ENCODE measurements at regions not wholly inside any gene's neighbourhood (a gene's known extent, or its start where the extent isn't known, plus 50 kb on each side); places are given as distances from the start of the nearest gene placed in this dataset.
"Not testable (repeated sequence)": the region's sequence is repeated elsewhere in the genome, so short reads cannot be mapped to it uniquely, and the experiment has no call there.

DNA sequence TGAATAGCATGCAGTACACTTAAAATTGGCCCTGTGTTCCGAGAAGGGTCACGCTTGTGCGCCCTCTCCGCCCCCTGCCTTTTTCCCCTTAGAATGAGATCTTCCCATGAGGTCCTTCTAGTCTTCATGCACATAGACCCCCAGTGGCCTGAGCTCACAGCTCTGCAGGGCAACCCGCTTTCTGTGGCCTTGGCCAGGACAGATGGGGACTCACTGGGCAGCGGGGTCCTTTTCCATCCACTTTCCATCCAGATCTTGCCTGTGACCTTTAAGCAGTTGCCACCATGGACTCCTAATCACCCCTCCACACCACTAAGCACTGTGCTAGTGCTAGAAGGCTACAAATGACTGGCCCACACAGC is 244.4 kb downstream of the UACA start:
- DNase-seq (ENCODE audit: low spot score) = no peak
- Mint-ChIP-seq H3K27me3 (ENCODE audit: low read depth) (peaks cover 52% of the 10 kb centered on the region), H3K27ac (no peak overlapping the region), H3K9me3 (no peaks in the 10 kb centered on the region), H3K4me1 (ENCODE audit: low read depth) (no peaks in the 10 kb centered on the region), H3K36me3 (ENCODE audit: low read depth) (no peaks in the 10 kb centered on the region), H3K4me3 (no peak overlapping the region)

DNA sequence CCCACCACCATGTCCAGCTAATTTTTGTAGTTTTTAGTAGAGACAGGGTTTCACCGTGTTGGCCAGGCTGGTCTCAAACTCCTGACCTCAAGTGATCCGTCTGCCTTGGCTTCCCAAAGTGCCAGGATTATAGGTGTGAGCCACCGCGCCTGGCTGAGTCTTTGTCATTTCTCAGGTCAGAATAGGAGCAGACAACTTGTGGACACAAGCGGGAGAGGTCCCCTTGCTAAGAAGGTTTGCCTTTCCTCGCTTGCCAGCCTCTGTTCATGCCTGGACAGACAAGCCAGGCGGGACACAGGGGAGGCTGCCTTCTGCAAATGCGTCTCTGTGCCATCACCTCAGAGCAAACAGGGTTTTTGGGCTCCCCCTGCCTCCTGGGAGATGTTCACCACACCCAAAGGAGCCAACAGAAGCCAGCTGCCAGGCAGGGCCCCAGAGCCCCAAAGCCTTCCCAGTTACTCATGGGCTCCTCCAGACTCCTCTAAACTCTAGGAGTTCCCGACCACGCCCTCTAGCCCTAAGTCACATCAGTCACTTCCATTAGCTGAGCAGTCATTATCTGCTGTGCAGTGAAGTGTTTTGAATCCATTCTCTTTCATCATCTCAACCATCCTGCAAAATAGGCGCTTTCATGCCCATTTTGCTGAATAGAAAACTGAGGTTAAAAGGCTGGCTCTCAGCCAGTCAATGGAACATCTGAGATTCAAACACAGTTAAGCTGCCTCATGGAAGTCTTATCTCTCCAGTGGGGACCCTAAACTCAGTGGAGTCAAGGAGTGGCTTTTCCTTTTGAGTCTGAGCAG is 245.0 kb downstream of the UACA start:
- no peaks in the 10 kb centered on the region for H3K9me3 Mint-ChIP-seq

GRCh38 chr15:70517194-70517590 is 246.2 kb downstream of the UACA start:
- H3K27ac Mint-ChIP-seq = peak overlapping the region; percentile 4

More for the DNA sequence above, 245.0 kb downstream of the UACA start:
- DNase-seq (ENCODE audit: low spot score) = no peak
- H3K27ac Mint-ChIP-seq = no peak overlapping the region
- H3K27me3 Mint-ChIP-seq (ENCODE audit: low read depth) = peaks cover 56% of the 10 kb centered on the region
- no peaks in the 10 kb centered on the region for H3K36me3 Mint-ChIP-seq (ENCODE audit: low read depth)
- H3K4me3 Mint-ChIP-seq = no peak overlapping the region
- H3K4me1 Mint-ChIP-seq (ENCODE audit: low read depth) = no peaks in the 10 kb centered on the region

DNA sequence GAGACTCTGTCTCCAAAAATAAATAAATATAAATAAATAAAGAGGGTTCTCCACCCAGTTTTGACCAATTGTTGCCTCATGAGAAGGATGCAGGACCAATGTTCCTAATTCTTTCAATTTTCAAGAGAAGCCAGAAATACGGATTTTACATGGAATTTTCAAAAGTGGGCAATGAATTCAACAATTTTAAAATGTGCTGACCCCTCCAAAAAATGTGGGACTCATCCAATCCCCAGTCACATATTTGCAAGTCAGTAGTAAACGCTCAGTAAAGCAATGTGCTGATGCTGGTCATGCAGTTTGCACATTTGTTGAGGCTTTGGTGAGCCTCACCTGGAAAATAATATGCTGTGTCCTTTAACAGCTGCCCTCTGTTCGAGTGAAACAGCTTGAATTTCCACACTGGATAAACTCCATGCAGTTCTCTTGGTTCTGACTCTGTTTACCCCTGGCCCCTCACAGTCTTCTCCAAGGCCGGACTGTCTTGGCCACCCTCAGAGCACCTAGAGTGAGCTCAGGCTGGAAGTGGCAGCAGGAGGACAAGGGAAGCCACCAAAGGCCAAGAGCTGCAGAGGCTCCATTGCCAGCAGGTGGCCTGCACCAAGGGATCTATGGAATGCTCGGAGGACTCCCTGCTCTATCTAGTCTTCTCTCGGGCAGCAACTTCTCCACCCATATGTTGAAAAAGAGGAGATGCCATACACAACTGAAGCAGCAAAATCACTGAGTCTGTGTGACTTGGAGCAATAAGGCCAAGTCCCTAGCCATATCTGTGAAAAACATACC is 246.8 kb downstream of the UACA start:
- Mint-ChIP-seq H3K27me3 (ENCODE audit: low read depth) (peaks cover 59% of the 10 kb centered on the region), H3K9me3 (peaks cover 6% of the 10 kb centered on the region), H3K4me3 (no peak overlapping the region), H3K27ac (no peak overlapping the region), H3K36me3 (ENCODE audit: low read depth) (peaks cover 2% of the 10 kb centered on the region), H3K4me1 (ENCODE audit: low read depth) (peaks cover 2% of the 10 kb centered on the region)
- no peak for DNase-seq (ENCODE audit: low spot score)

More at GRCh38 chr15:70517194-70517590, 246.2 kb downstream of the UACA start:
- H3K4me3 Mint-ChIP-seq = no peak overlapping the region
- no peaks in the 10 kb centered on the region for H3K4me1 Mint-ChIP-seq (ENCODE audit: low read depth)
- no peak for DNase-seq (ENCODE audit: low spot score)
- H3K36me3 Mint-ChIP-seq (ENCODE audit: low read depth) = no peaks in the 10 kb centered on the region
- H3K27me3 Mint-ChIP-seq (ENCODE audit: low read depth) = peaks cover 56% of the 10 kb centered on the region
- H3K9me3 Mint-ChIP-seq = peaks cover under 1% of the 10 kb centered on the region

- Mint-ChIP-seq H3K27ac (no peak overlapping the region), H3K4me1 (ENCODE audit: low read depth) (peaks cover 14% of the 10 kb centered on the region), H3K9me3 (peaks cover 25% of the 10 kb centered on the region), H3K27me3 (ENCODE audit: low read depth) (peaks cover 54% of the 10 kb centered on the region), H3K4me3 (no peak overlapping the region), H3K36me3 (ENCODE audit: low read depth) (peaks cover 17% of the 10 kb centered on the region)
- DNase-seq (ENCODE audit: low spot score) = no peak
These were observed 249.1 kb downstream of the UACA start for GRCh38 chr15:70514251-70514650.

GRCh38 chr15:70513819-70514218 is 249.5 kb downstream of the UACA start:
- H3K27ac Mint-ChIP-seq = no peak overlapping the region
- no peak for DNase-seq (ENCODE audit: low spot score)
- no peak overlapping the region for H3K4me3 Mint-ChIP-seq
- H3K36me3 Mint-ChIP-seq (ENCODE audit: low read depth) = peaks cover 20% of the 10 kb centered on the region
- peaks cover 28% of the 10 kb centered on the region for H3K9me3 Mint-ChIP-seq
- H3K4me1 Mint-ChIP-seq (ENCODE audit: low read depth) = peaks cover 19% of the 10 kb centered on the region
- peaks cover 50% of the 10 kb centered on the region for H3K27me3 Mint-ChIP-seq (ENCODE audit: low read depth)

DNA sequence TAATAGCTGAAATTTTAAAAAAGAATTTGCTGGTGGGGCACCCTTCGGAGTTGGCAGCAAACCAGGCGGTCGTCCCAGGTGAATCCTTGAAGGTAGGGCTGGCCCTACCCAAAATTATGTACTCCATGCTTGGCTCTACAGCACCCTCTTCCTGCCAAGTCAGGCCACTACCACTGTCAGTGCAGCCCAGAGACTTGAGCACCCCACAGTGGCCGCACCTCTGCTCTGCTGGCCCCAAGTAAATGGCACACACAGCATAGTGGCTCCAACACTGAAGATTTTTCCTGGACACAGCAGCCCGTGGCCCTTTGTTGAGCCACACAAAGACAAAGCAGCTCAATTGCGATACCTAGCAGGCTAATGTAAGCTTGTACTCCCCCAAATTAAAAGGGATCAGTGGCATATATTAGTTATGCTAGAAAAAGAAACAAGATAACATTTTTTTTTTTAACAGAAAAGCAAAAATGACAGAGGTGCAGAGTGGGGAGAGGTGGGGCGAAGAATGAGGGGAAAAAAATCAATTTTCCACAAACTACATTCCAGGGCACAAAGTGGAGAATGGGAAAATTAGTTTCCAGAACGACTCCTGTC is 250.5 kb downstream of the UACA start:
- Mint-ChIP-seq H3K27ac (no peak overlapping the region), H3K4me3 (no peak overlapping the region), H3K9me3 (peaks cover 34% of the 10 kb centered on the region), H3K4me1 (ENCODE audit: low read depth) (peaks cover 26% of the 10 kb centered on the region), H3K36me3 (ENCODE audit: low read depth) (peaks cover 21% of the 10 kb centered on the region), H3K27me3 (ENCODE audit: low read depth) (peaks cover 42% of the 10 kb centered on the region)
- peak; percentile 59 for DNase-seq (ENCODE audit: low spot score)

- not testable (repeated sequence) for DNase-seq (ENCODE audit: low spot score); H3K27ac Mint-ChIP-seq; H3K4me3 Mint-ChIP-seq
- Mint-ChIP-seq H3K27me3 (ENCODE audit: low read depth) (peaks cover 35% of the 10 kb centered on the region), H3K9me3 (peaks cover 34% of the 10 kb centered on the region), H3K36me3 (ENCODE audit: low read depth) (peaks cover 21% of the 10 kb centered on the region), H3K4me1 (ENCODE audit: low read depth) (peaks cover 29% of the 10 kb centered on the region)
These were observed 251.3 kb downstream of the UACA start for GRCh38 chr15:70511972-70512587.

- Mint-ChIP-seq H3K36me3 (ENCODE audit: low read depth) (peaks cover 21% of the 10 kb centered on the region), H3K9me3 (peaks cover 34% of the 10 kb centered on the region), H3K27me3 (ENCODE audit: low read depth) (peaks cover 28% of the 10 kb centered on the region), H3K4me1 (ENCODE audit: low read depth) (peaks cover 45% of the 10 kb centered on the region), H3K27ac (peak overlapping the region; percentile 43), H3K4me3 (no peak overlapping the region)
- no peak for DNase-seq (ENCODE audit: low spot score)
These were observed 252.9 kb downstream of the UACA start for GRCh38 chr15:70510433-70510832.

DNA sequence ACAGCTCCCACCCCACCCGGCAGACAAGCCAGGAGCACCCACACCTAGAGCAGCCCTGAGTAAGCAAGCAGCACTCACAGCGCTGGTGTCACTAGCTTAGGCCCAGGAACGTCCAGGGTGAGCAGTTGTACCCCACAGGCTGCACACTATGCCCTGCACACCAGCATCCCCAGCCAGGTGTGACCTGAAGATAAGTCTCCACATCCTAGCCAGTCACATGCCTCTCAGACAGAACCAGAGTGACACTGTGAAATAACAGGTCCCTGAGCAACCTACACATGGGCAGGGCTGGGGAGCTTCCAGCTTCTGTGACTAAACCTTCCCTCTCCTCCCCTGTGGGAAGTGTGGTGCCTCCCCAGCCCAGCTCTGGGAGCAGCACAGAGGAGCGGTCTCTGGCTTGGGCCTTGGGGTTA is 253.6 kb downstream of the UACA start:
- Mint-ChIP-seq H3K4me3 (peak overlapping the region; percentile 18), H3K9me3 (peaks cover 34% of the 10 kb centered on the region), H3K4me1 (ENCODE audit: low read depth) (peaks cover 50% of the 10 kb centered on the region), H3K36me3 (ENCODE audit: low read depth) (peaks cover 21% of the 10 kb centered on the region), H3K27me3 (ENCODE audit: low read depth) (peaks cover 22% of the 10 kb centered on the region), H3K27ac (no peak overlapping the region)
- DNase-seq (ENCODE audit: low spot score) = no peak

DNA sequence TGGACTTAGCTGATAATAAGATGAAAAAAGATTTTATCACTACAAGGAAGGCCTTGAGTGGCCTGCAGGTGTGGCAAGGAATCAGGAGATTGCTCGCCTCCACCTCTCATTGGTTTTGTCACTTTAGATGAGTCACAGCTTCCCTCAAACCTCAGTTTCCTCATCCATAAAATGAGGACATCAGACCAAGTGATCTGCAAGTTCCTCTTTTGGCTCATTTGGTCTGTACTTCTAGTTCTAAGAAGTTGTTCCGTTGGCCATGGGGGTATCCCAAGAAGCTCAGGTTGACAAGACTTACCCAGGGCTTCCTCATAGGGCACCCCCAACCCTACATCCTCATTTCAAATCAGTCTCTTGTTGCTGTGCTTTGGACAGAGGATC is 254.1 kb downstream of the UACA start:
- Mint-ChIP-seq H3K4me3 (peak overlapping the region; percentile 25), H3K9me3 (peaks cover 34% of the 10 kb centered on the region), H3K36me3 (ENCODE audit: low read depth) (peaks cover 21% of the 10 kb centered on the region), H3K27ac (peak overlapping the region; percentile 24), H3K4me1 (ENCODE audit: low read depth) (peaks cover 54% of the 10 kb centered on the region), H3K27me3 (ENCODE audit: low read depth) (peaks cover 19% of the 10 kb centered on the region)
- DNase-seq (ENCODE audit: low spot score) = no peak

DNA sequence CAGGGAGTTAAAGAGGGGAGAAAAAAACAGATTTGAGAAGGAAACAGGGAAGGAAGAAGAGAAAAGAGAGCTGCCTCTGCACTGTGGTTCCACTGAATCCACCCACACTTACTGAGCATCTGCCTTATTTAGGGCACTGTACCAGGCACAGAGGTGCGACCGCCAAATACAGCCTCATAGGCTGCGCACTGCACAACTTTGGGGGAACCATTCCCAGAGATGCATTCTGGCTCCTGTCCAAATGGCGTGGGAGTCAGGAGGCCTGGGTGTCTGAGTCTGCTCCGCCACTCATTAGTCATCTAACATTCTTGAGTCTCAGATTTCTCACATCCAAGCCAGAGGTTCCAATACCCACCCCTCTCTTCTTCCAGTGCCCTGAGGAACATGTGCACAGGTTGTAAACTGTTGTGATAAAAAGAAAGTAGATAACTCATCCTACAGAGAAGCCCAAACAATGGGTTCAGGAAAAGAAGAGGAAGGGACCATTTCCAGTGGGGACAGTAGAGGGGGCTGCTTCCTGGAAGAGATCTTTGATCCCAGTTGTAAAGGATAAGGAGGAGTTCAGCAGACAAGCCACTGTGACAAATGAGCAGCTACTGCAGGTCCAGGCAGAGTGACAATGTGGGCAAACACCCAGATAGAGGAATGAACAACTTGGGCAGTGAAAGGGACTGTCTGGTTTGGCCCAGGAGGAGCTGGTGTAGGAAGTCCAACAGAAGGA is 254.6 kb downstream of the UACA start:
- peaks cover 59% of the 10 kb centered on the region for H3K4me1 Mint-ChIP-seq (ENCODE audit: low read depth)
- DNase-seq (ENCODE audit: low spot score) = peak; percentile 40
- H3K4me3 Mint-ChIP-seq = peak overlapping the region; percentile 25
- H3K27me3 Mint-ChIP-seq (ENCODE audit: low read depth) = peaks cover 14% of the 10 kb centered on the region
- peaks cover 34% of the 10 kb centered on the region for H3K9me3 Mint-ChIP-seq
- H3K36me3 Mint-ChIP-seq (ENCODE audit: low read depth) = peaks cover 21% of the 10 kb centered on the region
- peak overlapping the region; percentile 24 for H3K27ac Mint-ChIP-seq

DNA sequence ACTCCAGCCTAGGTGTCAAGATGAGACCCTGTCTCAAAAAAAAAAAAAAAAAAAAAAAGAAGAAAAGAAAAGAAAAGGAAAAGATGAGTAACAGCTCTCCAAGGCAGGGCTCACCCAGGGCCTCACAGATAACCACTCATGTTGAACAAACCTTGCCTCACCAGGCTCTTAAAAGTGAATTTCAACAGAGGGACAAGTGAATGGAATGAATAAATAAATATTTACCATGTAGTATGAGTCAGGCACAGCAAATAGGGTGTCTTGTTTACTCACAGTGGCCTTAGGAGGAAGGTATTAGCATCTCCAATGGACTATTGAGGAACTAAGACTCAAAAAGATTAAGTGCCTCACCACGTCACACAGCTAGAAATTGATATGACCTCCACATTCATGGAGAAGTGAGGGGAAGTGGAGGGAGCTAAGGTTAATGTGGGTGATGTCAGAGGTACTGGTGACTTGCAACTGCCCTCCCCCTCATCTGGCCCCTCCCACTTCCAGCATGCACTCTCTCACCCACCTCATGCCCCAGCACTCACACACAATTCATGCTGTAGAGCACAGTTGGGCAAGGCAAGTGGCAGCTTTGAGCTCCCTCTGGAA is 255.5 kb downstream of the UACA start:
- H3K27ac Mint-ChIP-seq = no peak overlapping the region
- H3K36me3 Mint-ChIP-seq (ENCODE audit: low read depth) = peaks cover 21% of the 10 kb centered on the region
- H3K4me1 Mint-ChIP-seq (ENCODE audit: low read depth) = peaks cover 67% of the 10 kb centered on the region
- peak overlapping the region; percentile 24 for H3K4me3 Mint-ChIP-seq
- DNase-seq (ENCODE audit: low spot score) = no peak
- peaks cover 34% of the 10 kb centered on the region for H3K9me3 Mint-ChIP-seq
- peaks cover 14% of the 10 kb centered on the region for H3K27me3 Mint-ChIP-seq (ENCODE audit: low read depth)
